Neural progenitor cell (in vitro differentiated cells): ENCODE measurements at regions not wholly inside any gene's neighbourhood (a gene's known extent, or its start where the extent isn't known, plus 50 kb on each side); places are given as distances from the start of the nearest gene placed in this dataset.
A peak's percentile ranks its signal among the peaks of the same experiment; 100 is the strongest.

Experiments used
- DNase-seq: peaks from one replicate; pipeline ENCODE4 v3.0.0-alpha.2; 2016; ENCODE audit warnings: low spot score
- H2AFZ ChIP-seq: fragments of 200-600 bp; sonication (generic); replicated peaks from 2 replicates; pipeline ENCODE4 v1.6.1; 2016; ENCODE audit warnings: antibody characterized with exemption
- H3F3A ChIP-seq: fragments of 200-600 bp; sonication (generic); 2 replicates; pipeline ENCODE4 v1.6.1; 2016; ENCODE audit warnings: antibody characterized with exemption, low read depth
- H3K27ac ChIP-seq: fragments of 200-600 bp; sonication (generic); 2 replicates; pipeline ENCODE4 v1.5.1; 2016; ENCODE audit warnings: mild to moderate bottlenecking
- H3K27me3 ChIP-seq: fragments of 200-600 bp; sonication (generic); 2 replicates; pipeline ENCODE4 v1.6.1; 2016; ENCODE audit warnings: mild to moderate bottlenecking, moderate library complexity
- H3K36me3 ChIP-seq: fragments of 200-600 bp; sonication (generic); 2 replicates; pipeline ENCODE4 v1.5.1; 2016
- H3K4me1 ChIP-seq: fragments of 200-600 bp; sonication (generic); 2 replicates; pipeline ENCODE4 v1.6.1; 2016; ENCODE audit warnings: mixed run types
- H3K4me2 ChIP-seq: fragments of 200-600 bp; sonication (generic); 2 replicates; pipeline ENCODE4 v1.6.1; 2016
- H3K4me3 ChIP-seq: fragments of 200-600 bp; sonication (generic); 2 replicates; pipeline ENCODE4 v1.5.1; 2016
- H3K79me2 ChIP-seq: fragments of 200-600 bp; sonication (generic); 2 replicates; pipeline ENCODE4 v1.6.1; 2016; ENCODE audit warnings: low read depth
- H3K9ac ChIP-seq: fragments of 200-600 bp; sonication (generic); 2 replicates; pipeline ENCODE4 v1.6.1; 2016
- H3K9me3 ChIP-seq: fragments of 200-600 bp; sonication (generic); 2 replicates; pipeline ENCODE4 v1.5.1; 2016; ENCODE audit warnings: low read depth
- H4K20me1 ChIP-seq: fragments of 200-600 bp; sonication (generic); 2 replicates; pipeline ENCODE4 v1.6.1; 2016; ENCODE audit warnings: low read depth
- H3K27ac Mint-ChIP-seq: 3 replicates; pipeline ENCODE4 v1.8.0; 2021; ENCODE audit warnings: mixed read lengths
- H3K27me3 Mint-ChIP-seq: 2 replicates; pipeline ENCODE4 v1.8.0; 2022; ENCODE audit warnings: low read depth, mild to moderate bottlenecking, inconsistent platforms, moderate library complexity, mixed read lengths; ENCODE audit not compliant: insufficient read depth
- H3K36me3 Mint-ChIP-seq: 3 replicates; pipeline ENCODE4 v1.8.0; 2021; ENCODE audit warnings: mixed read lengths
- H3K4me1 Mint-ChIP-seq: 3 replicates; pipeline ENCODE4 v1.8.0; 2021; ENCODE audit warnings: mixed read lengths
- H3K4me3 Mint-ChIP-seq: 3 replicates; pipeline ENCODE4 v1.8.0; 2021; ENCODE audit warnings: mild to moderate bottlenecking, moderate library complexity, mixed read lengths
- H3K9me3 Mint-ChIP-seq: 3 replicates; pipeline ENCODE4 v1.8.0; 2020; ENCODE audit warnings: mixed read lengths
- CTCF ChIP-seq: fragments of 200-600 bp; sonication (generic); IDR thresholded peaks from 2 replicates; pipeline ENCODE4 v1.5.1; 2017; ENCODE audit warnings: antibody characterized with exemption, mild to moderate bottlenecking
- EZH2 ChIP-seq: fragments of 200-600 bp; sonication (generic); IDR thresholded peaks from 2 replicates; pipeline ENCODE4 v1.6.1; 2017; ENCODE audit warnings: antibody characterized with exemption, mild to moderate bottlenecking, moderate library complexity
- EZH2phosphoT487 ChIP-seq: fragments of 200-600 bp; sonication (generic); IDR thresholded peaks from 2 replicates; pipeline ENCODE4 v1.6.1; 2017; ENCODE audit warnings: antibody characterized with exemption

- no peaks in the 10 kb centered on the region for H3K27me3 Mint-ChIP-seq
- no peaks in the 10 kb centered on the region for H3K9me3 ChIP-seq
- no peak overlapping the region for H3K4me3 ChIP-seq
- H3K4me1 ChIP-seq, result no peaks in the 10 kb centered on the region
- no peak overlapping the region for H3K9ac ChIP-seq
- TF ChIP-seq EZH2phosphoT487, result no peak
- TF ChIP-seq EZH2, result no peak
- H3K27ac ChIP-seq, result no peak overlapping the region
- no peaks in the 10 kb centered on the region for H3K79me2 ChIP-seq
- H3K36me3 Mint-ChIP-seq, result peaks cover 3% of the 10 kb centered on the region
- H3K27ac Mint-ChIP-seq, result no peak overlapping the region
- H3K9me3 Mint-ChIP-seq, result peaks cover 2% of the 10 kb centered on the region
- no peak overlapping the region for H3K4me3 Mint-ChIP-seq
- H3F3A ChIP-seq, result no peaks in the 10 kb centered on the region
- DNase-seq, result no peak
- H2AFZ ChIP-seq, result no peak overlapping the region
- H3K36me3 ChIP-seq, result no peaks in the 10 kb centered on the region
- no peaks in the 10 kb centered on the region for H4K20me1 ChIP-seq
- H3K4me1 Mint-ChIP-seq, result no peaks in the 10 kb centered on the region
- no peaks in the 10 kb centered on the region for H3K27me3 ChIP-seq
- no peak overlapping the region for H3K4me2 ChIP-seq
Observed at GRCh38 chr5:15170173-15170572, 298.6 kb upstream of the ANKH start.

GRCh38 chr5:15168358-15168757, 296.8 kb upstream of the ANKH start:
- H3K4me1 ChIP-seq, result no peaks in the 10 kb centered on the region
- no peaks in the 10 kb centered on the region for H3K27me3 ChIP-seq
- TF ChIP-seq EZH2phosphoT487 (no peak), EZH2 (no peak), CTCF (no peak)
- no peak for DNase-seq
- Mint-ChIP-seq H3K4me1 (no peaks in the 10 kb centered on the region), H3K4me3 (no peak overlapping the region), H3K27ac (no peak overlapping the region), H3K9me3 (peaks cover 2% of the 10 kb centered on the region), H3K36me3 (peaks cover 3% of the 10 kb centered on the region), H3K27me3 (no peaks in the 10 kb centered on the region)
- no peak overlapping the region for H3K9ac ChIP-seq
- H3K4me2 ChIP-seq, result no peak overlapping the region
- H3K36me3 ChIP-seq, result no peaks in the 10 kb centered on the region
- no peak overlapping the region for H2AFZ ChIP-seq
- no peaks in the 10 kb centered on the region for H4K20me1 ChIP-seq
- no peaks in the 10 kb centered on the region for H3K9me3 ChIP-seq
- no peaks in the 10 kb centered on the region for H3F3A ChIP-seq
- H3K79me2 ChIP-seq, result no peaks in the 10 kb centered on the region
- H3K27ac ChIP-seq, result no peak overlapping the region
- no peak overlapping the region for H3K4me3 ChIP-seq

GRCh38 chr5:15160091-15160490, 288.5 kb upstream of the ANKH start:
- H3K36me3 ChIP-seq, result no peaks in the 10 kb centered on the region
- H3K4me2 ChIP-seq, result no peak overlapping the region
- no peak overlapping the region for H3K9ac ChIP-seq
- H2AFZ ChIP-seq, result no peak overlapping the region
- DNase-seq, result no peak
- no peak for TF ChIP-seq CTCF
- no peak for TF ChIP-seq EZH2phosphoT487
- no peak for TF ChIP-seq EZH2
- Mint-ChIP-seq H3K36me3 (no peaks in the 10 kb centered on the region), H3K27me3 (no peaks in the 10 kb centered on the region), H3K27ac (no peak overlapping the region), H3K4me1 (peaks cover 8% of the 10 kb centered on the region), H3K4me3 (no peak overlapping the region), H3K9me3 (no peaks in the 10 kb centered on the region)
- H3K79me2 ChIP-seq, result no peaks in the 10 kb centered on the region
- no peaks in the 10 kb centered on the region for H3K27me3 ChIP-seq
- no peak overlapping the region for H3K4me3 ChIP-seq
- H3K9me3 ChIP-seq, result no peaks in the 10 kb centered on the region
- no peaks in the 10 kb centered on the region for H3F3A ChIP-seq
- no peak overlapping the region for H3K27ac ChIP-seq
- H4K20me1 ChIP-seq, result no peaks in the 10 kb centered on the region
- H3K4me1 ChIP-seq, result peaks cover 10% of the 10 kb centered on the region

- peak; percentile 5 for DNase-seq
- H3K79me2 ChIP-seq, result no peaks in the 10 kb centered on the region
- H3K9ac ChIP-seq, result no peak overlapping the region
- no peaks in the 10 kb centered on the region for H4K20me1 ChIP-seq
- H3K4me3 ChIP-seq, result no peak overlapping the region
- no peaks in the 10 kb centered on the region for H3K27me3 ChIP-seq
- no peak overlapping the region for H2AFZ ChIP-seq
- H3K4me3 Mint-ChIP-seq, result no peak overlapping the region
- no peaks in the 10 kb centered on the region for H3K36me3 ChIP-seq
- peaks cover 10% of the 10 kb centered on the region for H3K4me1 ChIP-seq
- peaks cover 8% of the 10 kb centered on the region for H3K4me1 Mint-ChIP-seq
- H3K27me3 Mint-ChIP-seq, result no peaks in the 10 kb centered on the region
- H3K36me3 Mint-ChIP-seq, result no peaks in the 10 kb centered on the region
- no peaks in the 10 kb centered on the region for H3K9me3 ChIP-seq
- H3K9me3 Mint-ChIP-seq, result no peaks in the 10 kb centered on the region
- peak overlapping the region; percentile 15 for H3K4me2 ChIP-seq
- TF ChIP-seq EZH2 (no peak), CTCF (no peak), EZH2phosphoT487 (no peak)
- H3F3A ChIP-seq, result no peaks in the 10 kb centered on the region
- H3K27ac ChIP-seq, result no peak overlapping the region
- H3K27ac Mint-ChIP-seq, result no peak overlapping the region
Observed at GRCh38 chr5:15159606-15160005, 288.0 kb upstream of the ANKH start.
